ENCODE measurements at regions not wholly inside any gene's neighbourhood (a gene's known extent, or its start where the extent isn't known, plus 50 kb on each side); places are given as distances from the start of the nearest gene placed in this dataset.

DNA sequence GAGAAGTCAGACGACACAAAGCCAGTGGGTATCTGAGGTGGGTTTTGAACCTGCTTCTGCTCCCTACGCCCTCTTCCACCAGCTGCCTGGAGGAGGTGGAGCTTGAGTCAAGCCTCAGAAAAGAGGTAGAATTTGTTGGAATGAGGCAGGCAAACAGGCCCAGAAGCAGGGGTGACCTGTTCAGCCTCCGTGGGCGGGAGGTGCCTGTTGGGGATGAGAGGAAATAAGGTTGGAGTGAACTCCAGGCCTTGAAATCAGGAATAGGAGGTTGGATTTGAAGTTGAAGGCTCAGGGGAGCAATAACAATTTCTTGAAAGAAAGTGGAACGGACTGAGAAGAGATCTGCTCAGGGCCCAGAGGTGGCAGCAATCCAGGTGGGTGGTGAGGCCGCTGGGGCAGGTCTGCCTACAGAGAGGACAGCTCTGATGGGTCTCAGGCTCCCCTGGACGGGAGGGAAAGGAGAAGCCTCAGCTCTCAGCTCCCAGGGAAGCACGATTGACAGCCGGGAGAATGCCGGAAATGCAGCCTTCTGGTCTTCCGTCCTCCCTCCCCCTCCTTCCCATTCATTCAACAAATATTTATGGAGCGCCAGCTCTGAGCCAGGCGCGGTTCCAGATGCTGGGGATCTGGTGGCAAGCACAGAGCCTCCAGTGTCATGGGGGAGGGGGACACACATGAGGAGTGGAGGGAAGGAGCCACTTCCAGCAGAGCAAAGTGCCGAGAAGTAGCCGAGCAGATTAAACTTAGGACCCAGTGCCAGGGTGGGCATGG is 61.9 kb upstream of the CIBAR2 start:
- no peak for ATAC-seq

DNA sequence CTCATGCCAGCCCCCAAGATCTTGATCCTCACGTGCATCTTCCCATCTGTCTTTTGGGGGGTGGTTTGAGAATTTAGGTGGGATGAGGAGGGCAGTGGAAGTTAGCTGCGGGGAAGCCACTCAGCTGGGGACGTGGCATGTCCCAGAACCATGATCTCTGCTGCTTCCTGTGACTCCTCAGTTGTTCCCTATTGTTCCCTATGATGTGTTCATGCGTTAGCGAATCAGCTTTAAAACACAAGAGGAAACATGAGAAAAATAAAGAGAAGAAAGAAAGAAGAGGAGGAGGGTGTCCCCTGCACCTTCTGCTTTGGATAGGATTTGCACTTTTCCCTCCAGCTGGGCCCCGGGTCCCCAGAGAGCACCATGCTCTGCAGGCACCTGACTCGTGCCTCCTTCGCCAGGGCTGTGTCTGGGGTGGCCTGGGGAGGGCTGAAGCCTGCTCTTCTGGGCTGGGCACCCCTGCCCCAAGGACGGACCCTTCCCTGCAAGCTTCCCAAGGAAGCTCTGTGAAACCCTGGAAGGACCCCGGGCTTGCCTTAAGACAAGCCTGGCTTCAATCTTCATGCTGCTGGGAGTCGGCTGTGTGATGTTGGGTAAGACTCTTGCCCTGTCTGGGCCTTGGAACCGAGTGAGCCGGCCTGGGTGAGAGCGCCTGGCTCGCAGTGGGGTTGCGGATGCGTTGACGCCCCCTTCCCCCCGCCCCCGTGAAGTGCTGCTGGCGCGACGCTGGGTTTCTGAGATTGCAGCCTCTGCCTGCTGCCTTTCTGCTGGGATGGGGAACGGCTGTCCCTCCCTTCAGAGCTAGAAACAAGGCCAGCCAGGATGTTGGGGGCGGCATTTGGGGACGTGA is 62.8 kb upstream of the CIBAR2 start:
- no peak for ATAC-seq

DNA sequence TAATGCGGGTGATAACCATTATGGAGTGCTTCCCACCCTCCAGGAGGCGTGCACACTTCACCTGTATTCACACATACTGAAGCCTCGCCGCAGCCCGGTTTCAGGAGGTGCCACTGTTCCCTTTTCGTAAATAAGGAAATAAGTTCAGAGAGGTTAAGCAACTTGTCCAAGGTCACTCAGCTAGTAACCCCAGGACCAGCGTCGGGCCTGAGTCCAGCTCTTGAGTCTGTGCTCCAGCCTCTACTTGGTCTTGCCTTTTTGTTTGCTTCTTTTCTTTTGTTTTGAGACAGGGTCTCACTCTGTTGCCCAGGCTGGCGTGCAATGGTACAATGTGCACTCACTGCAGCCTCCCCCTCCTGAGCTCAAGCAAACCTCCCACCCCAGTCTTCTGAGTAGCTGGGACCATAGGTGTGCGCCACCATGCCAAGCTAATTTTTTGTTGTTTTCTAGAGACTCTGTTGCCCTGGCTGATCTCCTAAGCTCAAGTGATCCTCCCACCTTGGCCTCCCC is 63.5 kb upstream of the CIBAR2 start:
- no peak for ATAC-seq

DNA sequence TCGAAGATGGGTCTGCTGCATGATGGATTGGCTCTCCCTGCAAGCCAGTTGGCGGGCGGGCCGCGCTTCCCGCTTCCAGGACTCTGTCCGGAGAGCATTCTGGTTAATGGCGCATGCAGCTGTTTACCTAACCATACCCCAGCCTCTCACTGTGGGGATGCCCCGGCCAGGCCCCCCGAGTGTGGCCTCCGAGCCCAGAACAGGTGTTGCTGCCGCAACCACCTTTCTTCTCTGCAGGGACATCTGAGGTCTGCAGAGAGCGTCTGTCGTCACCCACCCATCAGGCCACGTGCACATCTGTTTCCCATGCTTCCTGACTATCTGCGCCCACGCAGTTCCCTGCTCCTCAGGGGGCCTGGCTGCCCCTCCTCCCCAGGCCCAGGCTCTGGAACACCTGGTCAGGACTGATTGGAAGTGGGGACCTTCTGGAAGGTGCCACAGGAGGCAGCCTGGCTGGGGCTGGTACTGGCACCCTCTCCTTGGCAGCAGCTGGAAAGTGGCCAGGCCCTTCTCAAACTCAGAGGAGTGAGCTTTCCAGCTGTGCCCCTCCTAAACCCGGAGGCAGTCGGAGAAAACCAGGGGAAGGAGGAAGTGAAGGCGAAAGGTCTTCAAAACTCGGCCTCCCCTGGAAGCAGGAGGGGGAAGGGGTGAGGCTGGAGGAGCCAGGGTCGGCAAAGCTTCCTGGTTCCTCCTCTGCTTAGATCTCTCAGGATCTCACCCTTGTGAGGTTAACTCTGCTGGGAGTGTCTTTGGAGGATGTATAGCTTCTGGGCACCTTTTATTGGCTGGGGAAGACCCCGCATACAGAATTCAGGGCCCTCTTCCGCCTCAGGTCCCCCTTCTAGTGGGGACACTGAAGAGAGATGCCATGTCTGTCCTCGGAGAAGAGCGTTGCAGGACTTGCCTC is 64.5 kb upstream of the CIBAR2 start:
- no peak for ATAC-seq

DNA sequence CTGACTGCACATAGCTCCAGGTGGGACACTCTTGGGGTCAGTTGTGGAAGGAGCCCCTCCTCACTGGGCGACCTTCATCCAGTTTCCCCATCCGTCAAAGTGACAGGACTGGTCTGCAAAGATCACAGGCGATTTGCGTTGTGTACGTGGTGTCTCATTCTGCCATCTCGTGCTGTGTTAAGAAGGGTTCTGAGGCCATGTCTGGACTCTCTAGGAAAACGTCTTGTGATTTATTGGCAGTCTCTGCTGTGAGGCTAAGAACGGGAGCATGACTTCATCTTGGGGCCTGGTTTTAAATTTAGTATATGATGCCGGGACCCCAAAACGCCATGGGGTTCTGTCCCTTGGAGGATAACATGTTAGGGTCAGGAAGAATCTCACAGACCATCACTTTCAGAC is 65.2 kb upstream of the CIBAR2 start:
- ATAC-seq = no peak

DNA sequence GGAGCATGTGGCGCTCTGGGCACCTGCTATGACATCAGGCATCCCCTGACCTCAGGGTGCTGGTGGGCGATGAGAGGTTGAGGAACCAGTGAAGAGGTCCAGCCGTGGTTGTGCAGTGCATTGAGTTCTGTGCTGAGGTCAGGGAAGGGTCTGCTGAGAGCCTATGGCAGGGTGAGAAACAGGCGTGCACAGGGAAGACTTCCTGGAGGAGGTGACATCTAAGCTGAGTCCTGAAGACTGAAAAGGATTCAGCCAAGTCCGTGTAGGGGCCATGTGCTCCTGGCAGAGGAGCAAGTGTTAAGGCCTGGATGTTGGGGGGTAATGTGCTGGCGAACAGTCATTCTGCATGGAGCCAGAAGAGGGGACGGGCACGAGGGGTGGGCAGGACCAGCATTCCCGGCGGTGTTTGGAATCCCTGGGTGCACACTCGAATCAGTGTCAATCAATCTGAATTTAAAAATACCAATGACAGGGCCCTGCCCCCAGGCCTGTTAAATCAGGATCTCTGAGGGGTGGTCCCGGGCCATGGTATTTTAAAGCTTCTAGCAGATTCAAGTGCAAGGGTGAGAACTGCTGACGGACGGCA is 65.8 kb upstream of the CIBAR2 start:
- no peak for ATAC-seq

DNA sequence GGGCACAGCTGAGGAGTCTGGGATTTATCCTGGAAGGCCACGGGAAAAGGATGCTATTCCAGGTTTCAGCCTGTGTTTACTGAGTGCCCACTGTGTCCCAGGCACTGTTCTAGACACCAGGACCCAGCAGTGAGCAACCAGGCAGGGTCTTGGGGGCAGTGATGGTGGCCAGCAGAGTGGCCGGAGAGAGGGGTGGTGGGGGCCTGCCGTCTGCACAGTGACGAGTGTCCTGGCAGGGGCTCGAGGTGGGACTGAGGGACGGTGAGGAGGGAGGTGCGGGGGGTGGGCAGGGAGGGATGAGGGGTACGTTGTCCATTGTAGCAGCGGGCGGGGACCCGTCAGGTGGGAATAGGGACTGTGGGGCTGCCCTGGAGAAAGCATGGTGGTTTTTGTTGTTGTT is 66.3 kb upstream of the CIBAR2 start:
- no peak for ATAC-seq

DNA sequence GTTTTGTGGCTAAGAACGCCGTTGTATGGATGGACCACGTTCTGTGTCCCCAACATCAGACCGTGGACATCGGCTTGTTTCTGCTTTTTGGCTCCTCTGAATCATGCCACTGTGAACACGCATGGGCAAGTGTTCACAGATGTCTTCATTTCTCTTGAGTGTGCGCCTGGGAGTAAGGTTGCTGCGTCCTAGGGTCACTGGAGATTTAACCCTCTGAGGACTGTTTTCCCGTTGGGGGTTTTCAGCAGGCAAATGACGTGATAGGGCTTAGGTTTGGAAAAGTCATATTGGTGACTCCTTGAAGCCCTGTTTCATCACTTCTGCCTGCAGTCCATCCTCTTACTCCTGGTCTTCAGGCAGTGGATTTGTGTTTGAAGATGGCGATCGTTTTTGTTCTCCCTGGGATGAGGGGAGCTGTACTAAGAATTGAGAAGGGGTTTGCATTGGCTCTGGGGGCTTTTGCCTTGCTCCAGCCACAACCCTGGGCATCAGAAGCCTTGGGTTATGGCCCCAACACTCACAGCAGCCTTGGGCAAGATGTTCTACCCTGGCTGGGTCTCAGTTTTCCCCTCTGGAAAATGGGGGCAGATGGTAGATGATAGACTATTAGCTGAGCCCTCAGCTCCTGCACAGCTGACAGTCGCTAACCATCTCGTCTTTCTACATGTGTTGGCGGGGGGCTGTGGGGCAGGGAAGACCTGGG is 67.2 kb upstream of the CIBAR2 start:
- ATAC-seq = no peak

DNA sequence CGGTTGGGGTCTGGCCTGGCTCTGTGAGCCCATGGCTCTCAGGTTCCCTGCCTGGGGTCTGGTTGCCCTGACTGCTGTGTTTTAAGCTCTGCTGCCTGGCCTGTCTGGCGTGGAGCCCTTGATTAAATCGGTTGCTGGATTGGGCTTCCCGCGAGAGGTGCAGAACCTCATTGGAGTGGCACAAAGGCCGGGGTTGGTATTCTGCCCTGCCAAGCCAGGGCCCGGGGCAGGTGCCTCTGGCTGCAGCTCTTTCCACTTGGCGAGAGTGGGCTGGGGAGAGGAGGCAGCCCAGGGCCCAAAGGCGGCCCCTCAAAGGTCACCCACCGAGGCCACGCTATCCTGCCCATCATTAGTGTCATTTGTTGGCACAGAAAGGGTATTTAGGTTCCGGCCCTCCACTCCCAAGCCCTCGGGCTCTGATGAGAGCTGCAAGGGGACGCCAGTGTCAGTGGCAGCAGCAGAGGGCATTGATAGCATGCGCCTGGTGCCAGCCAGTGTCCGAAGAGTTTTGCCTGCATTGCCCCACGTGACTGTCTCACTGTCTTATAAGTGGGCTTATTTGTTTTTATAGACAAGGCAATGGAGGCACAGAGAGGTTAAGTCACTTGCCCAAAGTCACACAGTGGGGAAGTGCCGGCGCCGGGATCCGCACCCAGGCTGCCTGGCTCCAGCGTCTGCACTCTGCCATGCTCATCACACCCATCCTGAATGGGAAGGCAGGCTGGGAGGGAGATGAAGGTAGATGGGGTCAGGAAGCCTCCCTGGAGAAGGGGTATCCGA is 68.0 kb upstream of the CIBAR2 start:
- no peak for ATAC-seq

DNA sequence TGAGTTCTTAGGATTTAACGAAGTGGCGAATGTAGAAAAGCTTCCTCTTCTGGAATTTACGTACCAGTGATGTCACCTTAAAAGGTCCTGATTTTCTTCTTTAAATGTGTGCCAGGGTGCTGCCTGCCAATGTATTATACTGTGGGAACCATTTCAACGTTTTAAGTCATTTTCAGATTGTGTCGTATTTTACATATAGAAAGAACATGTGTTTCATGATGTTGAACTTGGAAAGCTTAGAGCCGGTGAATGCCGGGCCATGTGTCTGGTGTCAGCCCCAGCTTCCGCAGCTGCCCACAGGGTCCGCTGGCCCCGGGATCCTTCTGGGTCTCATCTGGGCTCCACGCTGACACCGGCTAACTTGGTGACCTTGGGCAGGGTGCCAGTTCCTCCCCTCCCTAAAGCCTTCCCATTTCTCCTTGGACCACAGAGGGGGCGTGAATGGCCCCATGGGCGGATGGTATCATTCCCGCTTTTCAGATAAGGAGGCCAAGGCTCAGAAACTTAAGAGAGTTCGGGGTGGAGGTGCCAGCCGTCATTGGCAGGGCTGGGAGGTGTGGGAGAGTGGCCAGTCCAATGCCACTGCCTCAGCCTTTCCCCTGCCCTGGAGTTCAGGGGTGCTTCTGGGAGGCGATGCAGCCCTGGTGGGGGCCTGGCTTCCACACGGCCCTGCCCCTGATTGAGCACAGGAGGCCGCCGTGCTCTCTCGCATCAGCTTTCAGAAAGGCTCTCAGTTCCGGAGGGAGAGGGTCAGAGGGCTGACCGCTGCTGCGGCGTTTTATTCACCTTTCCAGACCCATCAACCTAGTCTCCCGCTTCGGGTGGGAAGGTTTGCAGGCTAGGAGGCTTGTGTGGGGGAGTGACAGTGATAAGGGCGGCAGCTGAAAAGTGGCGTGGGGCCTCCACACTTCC is 68.8 kb upstream of the CIBAR2 start:
- ATAC-seq = peak in 1 of 2 donors; percentile 17

DNA sequence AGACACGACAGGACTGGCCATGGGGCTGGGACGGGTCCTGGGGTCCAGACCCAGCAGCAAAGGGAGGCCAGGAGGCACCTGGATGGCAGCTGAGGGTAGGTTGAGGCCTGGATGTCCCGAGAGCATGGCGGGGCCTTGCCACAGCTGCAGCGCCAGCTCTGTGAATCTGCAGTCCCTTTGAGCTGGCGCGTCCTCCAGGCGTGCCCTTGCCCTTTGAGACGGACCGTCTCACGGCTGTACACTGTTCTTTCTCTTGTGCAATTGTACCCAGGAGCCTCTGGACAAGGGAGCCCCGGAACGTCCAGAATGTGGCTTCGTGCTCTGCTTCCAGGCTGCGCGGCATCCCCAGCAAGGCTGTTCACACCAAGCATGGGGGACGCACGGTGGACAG is 69.5 kb upstream of the CIBAR2 start:
- no peak for ATAC-seq

DNA sequence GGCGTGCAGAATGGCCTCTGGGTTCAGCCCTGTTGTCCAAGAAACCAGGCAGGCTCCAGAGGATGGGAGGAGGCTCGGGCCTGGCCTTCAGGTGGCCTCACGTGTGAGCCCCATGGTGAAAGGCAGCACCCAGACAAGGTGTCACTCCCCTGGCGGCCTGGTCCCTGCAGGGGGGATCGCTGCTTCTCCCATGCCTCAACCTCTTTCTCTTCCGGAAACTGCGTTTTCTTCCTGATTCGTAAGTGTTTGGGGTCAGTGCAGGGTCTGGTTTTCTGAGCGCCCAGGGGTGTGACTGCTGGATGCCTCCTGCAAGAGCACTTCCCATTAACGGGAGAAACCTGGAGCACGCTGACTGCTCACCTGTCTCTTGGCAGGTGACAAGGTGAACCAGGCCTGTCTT is 70.0 kb upstream of the CIBAR2 start:
- ATAC-seq = no peak

DNA sequence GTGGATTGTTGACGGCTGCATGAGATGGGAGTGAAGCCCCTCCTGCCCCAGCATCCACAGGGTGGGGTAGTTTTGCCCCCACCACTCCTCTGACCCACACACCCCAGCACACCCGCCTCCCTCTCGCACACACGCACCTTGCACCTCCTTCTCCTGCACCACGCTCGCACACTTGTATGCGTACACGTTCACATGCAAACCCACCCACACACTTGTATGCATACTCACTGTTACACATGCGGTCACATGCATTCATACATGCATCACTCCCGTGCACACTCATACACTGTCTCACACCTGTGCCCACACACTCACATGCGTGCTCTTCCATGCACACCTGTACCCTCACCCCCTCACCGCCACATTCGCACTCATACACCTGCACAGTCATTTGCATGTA is 70.5 kb upstream of the CIBAR2 start:
- no peak for ATAC-seq

DNA sequence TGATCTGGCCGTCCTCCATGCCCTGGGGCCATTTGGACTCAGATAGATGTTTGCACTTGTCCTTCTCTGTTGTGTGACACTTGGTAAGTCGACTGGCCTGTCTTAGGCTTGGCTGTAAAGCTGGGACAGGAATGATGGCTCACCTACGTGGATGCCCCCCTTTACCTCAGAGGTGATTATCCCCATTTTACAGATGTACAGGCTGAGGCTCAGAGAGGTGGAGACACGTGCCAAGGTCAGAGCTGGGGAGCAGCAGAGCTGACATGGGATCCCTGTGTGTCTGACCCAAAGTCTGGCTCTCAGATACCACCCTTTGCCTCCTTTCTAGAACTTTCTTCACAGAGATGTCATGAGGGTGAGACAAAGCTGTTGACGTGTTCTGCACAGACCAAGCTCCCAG is 71.3 kb upstream of the CIBAR2 start:
- no peak for ATAC-seq

DNA sequence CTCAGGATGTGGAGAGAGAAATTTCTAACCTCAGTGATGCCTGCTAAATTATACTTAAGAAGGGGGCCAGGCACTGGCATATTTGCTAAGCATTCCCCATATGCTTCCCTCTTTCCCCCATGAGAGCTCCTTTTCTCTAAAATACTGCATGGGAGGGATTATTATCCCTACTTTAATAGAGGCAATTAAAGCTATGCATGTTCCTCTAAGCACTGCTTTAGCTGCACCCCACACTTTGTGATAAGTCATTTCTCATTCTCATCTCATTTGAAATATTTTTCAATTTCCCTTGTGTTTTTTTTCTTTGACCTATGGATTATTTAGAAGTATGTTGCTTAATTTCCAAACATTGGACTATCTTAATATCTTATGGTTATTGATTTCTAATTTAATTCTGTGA is 72.1 kb upstream of the CIBAR2 start:
- no peak for ATAC-seq

DNA sequence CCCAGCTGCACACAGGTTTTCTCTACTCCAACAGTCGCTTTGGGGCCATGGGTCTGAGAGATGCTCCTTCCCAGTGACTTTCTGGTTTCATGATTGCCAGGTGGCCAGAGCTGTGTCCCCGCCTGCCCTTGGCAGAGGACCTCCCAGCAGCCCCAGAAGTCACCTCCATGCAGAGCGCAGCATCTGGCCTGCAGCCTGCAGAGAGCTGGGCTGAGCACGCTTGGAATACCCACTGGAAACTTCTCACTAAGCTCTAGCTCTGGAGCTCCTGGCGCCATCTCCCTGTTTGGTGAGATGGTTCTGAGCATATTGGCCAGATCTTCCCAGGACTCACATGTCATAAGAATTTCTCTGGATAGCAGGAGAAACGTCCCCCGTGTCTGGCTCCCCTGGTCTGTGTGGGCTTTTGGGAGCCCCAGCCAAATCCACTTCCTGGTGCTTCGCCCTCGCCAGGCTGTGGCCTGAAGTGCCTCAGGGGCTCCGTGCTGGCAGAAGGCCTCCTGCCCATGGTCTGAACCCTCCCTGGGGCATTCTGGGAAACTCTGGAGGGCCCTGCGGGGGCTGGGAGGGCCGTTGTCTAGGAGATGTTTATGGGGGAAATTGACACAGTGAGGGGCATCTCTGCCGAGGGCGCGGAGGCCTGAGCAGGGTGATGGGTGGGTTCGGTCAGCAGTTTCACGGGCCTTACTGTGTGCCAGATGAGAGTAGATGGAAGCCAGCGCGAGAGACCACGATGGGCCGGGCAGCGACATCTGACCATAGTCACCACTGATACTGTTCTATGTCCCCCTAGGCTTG is 73.2 kb upstream of the CIBAR2 start:
- ATAC-seq = no peak

DNA sequence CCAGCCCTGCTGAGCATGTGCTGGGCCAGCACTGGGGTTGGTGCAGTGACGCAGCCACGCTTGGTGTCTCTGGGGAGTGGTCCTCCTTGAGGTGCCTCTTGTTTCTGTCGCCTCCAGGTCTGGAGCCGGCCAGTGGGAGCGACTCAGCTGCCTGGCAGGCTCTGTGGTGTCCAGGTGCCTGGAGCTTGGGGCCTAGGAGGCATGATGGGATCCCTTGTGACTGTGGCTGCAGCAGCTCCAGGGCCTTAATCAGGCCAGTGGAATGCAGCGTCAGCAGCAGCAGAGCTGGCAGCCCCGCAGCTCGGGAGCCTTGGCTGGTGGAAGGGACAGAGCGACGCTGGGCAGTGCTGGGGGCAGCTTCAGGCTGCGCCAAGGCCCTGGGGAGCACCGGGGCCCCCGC is 74.7 kb upstream of the CIBAR2 start:
- ATAC-seq = no peak

DNA sequence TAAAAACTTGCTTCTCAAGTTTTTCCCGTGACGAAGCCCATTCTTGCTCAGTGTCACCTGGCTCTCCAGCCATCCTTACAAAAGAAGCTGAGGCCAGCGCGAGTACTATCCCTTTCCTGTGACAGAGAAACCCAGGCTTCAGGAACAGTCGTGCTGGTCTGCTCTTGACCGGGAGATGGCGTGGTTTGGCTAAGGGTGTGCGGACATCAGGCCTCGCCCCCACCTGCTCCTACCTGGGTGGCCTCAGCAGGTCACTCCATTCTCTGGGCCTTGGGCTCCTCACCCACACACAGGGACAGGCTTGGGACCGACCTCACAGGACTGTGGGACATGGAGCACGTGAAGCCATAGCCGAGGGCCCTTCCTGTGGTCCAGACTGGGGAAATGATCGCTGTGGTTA is 75.2 kb upstream of the CIBAR2 start:
- no peak for ATAC-seq

DNA sequence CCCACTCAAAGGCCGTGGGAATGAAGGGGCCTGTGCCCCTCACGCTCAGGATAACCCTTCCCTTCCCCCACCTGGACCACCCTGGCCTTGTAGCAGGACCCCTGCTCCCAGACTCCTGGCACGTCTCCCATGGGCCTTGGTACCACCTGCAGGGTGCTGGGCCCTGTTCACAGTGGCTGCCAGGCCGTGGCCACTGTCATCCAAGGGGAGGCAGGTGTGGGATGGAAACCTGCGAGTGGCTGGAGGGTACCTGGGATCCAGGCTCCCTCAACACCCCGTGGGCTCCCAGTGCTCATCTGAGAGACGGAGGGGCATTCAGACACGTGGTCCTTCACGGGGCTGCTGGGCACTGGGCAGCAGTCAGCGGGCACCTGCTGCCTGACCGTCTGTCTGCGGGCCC is 75.6 kb upstream of the CIBAR2 start:
- ATAC-seq = no peak

Measured in activated CD4-positive, CD25-positive, alpha-beta regulatory T cell treated with anti-CD3 and anti-CD28 coated beads, Interleukin-2, amount 50 U/mL, for 24 hours (primary cell).